ENCODE measurements at regions not wholly inside any gene's neighbourhood (a gene's known extent, or its start where the extent isn't known, plus 50 kb on each side); places are given as distances from the start of the nearest gene placed in this dataset.

DNA sequence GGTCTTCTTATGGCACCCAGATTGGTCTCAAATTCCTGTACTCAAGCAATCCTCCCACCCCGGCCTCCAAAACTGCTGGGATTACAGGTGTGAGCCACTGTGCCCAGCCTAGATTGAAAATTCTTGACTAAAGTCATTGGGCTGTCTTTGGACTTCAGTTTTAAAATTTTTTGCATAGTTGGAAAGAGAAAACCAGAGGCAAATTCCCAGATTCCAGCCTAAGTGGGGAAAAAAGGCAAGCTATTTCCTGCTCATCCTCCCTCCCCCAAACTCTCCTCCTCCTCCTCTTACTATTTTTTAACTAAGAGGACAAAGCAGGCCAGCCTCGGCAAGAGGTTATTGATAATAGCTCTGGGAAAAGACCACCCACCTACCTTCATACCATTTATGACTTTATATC lies 78.6 kb upstream of the CLMP start:
- no peak for TF ChIP-seq EZH2phosphoT487 (IDR thresholded peaks at IDR 0.05; ENCODE audit: borderline replicate concordance)
- TF ChIP-seq, protein P1, sequence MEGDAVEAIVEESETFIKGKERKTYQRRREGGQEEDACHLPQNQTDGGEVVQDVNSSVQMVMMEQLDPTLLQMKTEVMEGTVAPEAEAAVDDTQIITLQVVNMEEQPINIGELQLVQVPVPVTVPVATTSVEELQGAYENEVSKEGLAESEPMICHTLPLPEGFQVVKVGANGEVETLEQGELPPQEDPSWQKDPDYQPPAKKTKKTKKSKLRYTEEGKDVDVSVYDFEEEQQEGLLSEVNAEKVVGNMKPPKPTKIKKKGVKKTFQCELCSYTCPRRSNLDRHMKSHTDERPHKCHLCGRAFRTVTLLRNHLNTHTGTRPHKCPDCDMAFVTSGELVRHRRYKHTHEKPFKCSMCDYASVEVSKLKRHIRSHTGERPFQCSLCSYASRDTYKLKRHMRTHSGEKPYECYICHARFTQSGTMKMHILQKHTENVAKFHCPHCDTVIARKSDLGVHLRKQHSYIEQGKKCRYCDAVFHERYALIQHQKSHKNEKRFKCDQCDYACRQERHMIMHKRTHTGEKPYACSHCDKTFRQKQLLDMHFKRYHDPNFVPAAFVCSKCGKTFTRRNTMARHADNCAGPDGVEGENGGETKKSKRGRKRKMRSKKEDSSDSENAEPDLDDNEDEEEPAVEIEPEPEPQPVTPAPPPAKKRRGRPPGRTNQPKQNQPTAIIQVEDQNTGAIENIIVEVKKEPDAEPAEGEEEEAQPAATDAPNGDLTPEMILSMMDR (conservative IDR thresholded peaks at IDR 0.05; ENCODE audit: low read length) = no peak

Measured in Loucy (cell line).